Caki2 (cell line): ENCODE measurements at regions not wholly inside any gene's neighbourhood (a gene's known extent, or its start where the extent isn't known, plus 50 kb on each side); places are given as distances from the start of the nearest gene placed in this dataset.
A peak's percentile ranks its signal among the peaks of the same experiment; 100 is the strongest.

Experiments
- DNase-seq: peaks from one replicate; pipeline ENCODE4 v3.0.0-alpha.2; 2015; ENCODE audit warnings: low read depth
- in situ Hi-C: cut with HindIII; loops from 2 replicates; pipeline ENCODE4 v1.10.0; 2016; ENCODE audit warnings: low sequenced_read_pairs, low pct_unique_long_range_greater_than_20kb, mixed read lengths

GRCh38 chr20:19932170-19932667, 84.9 kb upstream of the NAA20 start:
- in situ Hi-C loops = no loop called here
- no peak for DNase-seq

- in situ Hi-C loops = no loop called here
- DNase-seq = no peak
These were observed 82.2 kb upstream of the NAA20 start for GRCh38 chr20:19934792-19935491.

DNA sequence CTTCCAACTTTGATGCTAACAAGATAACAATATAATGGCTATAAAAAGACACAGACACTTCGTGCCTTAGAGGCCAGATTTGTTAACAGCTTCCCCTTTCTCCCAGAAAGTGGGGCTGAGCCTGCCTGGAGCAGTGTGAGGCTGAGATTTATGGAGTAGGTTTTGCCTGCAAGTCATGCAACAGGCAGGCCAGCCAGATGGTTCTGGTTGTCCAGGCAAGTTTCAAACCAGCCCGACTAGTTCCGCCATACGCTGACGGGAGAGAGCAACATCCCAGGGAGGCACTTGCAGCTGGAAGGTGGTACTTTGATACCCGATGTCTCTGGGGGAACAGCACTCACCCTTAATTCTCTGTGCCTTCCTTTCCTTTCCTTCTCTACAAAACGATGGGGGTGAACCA, 81.3 kb upstream of the NAA20 start:
- DNase-seq = no peak
- in situ Hi-C loops = no loop called here

DNA sequence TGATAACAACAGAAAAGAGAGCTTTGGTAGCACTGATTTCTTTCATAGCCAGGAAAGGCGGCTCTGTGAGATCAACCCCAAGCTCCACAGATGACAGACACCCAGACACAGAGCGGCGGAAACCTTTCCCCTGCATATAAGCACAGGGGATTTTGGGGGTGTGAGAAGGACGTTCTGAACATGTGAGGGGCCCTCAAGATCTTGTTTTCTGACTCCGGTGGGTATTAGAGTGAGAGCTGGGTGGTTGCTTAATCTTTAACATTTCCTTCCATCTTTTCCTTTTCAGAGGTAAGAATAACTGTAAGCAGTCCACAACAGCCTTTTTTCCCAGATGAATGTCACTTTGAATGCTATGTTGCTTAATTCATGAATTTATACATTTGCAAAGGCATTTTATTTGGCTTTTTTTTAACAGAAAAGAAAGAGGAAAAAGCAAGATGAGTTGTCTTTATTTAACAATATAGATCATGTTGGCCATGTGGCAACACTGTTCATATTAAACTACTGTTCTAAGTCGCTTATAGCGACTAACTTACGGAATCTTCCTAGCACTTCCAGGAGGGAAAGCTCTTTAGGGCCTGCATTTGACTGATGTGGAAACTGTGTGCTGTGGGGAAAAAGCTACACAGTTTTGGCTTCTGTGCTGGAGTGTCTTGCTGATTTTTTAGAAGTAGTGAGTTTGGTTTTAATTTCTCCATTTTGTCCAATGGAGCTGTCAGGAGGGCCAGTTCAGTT, 80.5 kb upstream of the NAA20 start:
- no peak for DNase-seq
- in situ Hi-C loops = no loop called here

DNA sequence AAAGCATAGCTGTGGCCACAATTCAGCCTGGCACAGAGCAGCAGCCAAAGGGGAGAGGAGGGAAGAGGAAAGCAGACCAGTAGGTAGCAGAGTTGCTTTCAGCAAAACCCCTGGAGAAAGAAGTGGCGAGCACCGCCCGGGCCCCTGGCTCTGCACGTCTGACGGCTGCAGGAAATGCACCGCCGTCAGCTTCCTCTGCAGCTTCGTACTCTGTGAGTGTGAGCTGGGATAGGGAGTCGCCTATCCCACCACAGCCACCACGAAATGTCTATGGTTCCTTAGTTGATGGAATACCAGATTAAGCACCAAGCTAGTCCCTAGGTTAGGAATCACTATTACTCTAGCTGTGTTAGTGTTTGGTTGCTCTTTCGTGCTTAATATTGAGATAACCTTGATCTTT, 79.9 kb upstream of the NAA20 start:
- in situ Hi-C loops = no loop called here

GRCh38 chr20:19937651-19938420, 79.3 kb upstream of the NAA20 start:
- in situ Hi-C loops = no loop called here
- no peak for DNase-seq

More for the DNA sequence above, 79.9 kb upstream of the NAA20 start:
- no peak for DNase-seq

- no peak for DNase-seq
- in situ Hi-C loops = no loop called here
These were observed 78.6 kb upstream of the NAA20 start for GRCh38 chr20:19938421-19939090.

- no peak for DNase-seq
- in situ Hi-C loops = no loop called here
These were observed 76.1 kb upstream of the NAA20 start for GRCh38 chr20:19940988-19941460.

DNA sequence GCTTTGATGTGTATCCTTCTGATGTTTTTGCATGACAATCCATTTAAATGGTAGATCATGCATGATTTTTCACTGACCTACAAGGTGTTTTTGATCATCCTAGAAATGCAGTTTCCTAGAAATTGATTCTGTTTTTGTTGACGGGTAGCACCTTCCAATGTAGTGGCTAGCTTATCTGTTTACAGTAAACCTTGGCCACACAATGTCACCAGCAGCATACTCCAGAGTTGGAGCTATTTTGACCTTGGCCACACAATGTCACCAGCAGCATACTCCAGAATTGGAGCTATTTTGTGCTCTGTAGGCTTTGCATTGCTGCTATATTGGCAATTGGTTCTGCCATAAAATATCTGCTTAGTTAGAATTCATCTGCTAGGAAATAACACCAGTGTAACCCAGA, 74.6 kb upstream of the NAA20 start:
- in situ Hi-C loops = no loop called here
- DNase-seq = no peak

GRCh38 chr20:19943061-19943521, 74.1 kb upstream of the NAA20 start:
- no peak for DNase-seq
- in situ Hi-C loops = no loop called here

DNA sequence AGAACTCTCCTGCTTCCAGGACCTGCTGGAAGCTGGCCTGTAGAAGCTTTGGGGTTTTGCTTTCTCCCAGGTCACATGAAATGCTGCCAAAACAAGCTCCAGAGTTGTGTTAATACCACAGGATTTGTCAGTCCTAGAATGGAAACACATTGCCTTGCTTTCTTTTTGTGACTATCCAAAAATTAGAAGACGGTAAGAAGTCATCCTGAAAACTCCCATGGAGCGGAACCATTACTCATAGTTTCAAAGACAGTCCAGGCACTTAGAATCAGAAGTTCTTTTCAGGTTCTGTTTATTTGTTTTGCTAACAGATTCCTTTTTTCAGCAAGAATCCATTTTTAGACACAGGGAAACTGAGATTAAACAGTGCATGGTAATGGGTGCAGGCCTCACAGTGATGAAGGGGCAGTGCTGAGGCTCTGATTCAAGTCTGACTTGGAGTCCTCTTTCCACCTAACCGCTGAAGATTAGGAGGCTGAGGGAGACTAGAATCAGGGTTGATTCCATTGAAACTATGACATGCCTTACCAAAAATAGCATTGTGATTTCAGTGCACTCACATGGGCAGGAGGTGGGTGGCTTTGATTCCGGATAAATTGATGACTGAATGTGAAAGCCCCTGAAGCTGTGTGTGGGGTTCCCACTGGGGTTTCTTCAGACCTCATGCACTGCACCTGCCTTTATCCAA, 72.2 kb upstream of the NAA20 start:
- DNase-seq = peak; percentile 51
- in situ Hi-C loops = no loop called here

DNA sequence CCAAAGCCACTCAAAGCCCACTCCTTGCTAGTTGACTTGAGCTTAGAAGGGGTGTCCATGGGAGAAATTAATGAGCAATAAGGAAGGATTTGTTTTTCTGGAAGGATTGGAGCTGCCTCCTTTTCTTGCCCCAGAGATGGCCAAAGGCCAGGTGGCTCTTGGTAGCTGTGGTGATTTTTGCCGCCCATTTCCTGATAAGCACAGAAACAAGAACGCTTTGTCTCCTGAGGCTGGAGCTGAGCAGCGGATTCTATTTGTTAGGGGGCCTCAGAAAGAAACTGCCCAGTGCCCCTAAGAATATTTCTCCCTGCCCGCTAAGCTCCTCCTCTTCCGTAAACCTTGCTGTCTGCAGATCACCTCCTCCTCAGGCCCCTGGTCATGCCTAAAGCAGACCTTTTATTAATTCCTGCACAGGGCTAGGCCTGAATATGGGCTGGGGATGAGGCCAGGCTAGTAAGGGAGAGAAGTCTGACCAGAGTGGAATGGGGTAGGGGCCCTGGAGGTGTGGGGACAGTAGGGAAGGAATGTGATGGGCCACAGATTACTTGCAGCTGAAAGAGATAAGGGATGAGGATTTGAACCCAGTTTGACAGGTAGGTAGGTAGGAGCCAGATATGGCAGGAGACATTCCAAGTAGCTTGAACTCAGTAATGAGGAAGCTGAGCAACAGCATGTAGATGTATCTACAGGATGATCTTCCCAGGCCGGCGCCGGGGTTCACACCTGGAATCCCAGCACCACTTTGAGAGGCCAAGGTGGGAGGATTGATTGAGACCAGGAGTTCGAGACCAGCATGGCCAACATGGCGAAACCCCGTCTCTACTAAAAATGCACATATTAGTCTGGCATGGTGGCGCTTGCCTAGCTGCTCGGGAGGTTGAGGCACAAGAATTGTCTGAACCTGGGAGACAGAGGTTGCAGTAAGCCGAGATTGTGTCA, 71.2 kb upstream of the NAA20 start:
- no peak for DNase-seq
- in situ Hi-C loops = no loop called here

GRCh38 chr20:19947611-19948264, 69.4 kb upstream of the NAA20 start:
- no peak for DNase-seq
- in situ Hi-C loops = no loop called here

DNA sequence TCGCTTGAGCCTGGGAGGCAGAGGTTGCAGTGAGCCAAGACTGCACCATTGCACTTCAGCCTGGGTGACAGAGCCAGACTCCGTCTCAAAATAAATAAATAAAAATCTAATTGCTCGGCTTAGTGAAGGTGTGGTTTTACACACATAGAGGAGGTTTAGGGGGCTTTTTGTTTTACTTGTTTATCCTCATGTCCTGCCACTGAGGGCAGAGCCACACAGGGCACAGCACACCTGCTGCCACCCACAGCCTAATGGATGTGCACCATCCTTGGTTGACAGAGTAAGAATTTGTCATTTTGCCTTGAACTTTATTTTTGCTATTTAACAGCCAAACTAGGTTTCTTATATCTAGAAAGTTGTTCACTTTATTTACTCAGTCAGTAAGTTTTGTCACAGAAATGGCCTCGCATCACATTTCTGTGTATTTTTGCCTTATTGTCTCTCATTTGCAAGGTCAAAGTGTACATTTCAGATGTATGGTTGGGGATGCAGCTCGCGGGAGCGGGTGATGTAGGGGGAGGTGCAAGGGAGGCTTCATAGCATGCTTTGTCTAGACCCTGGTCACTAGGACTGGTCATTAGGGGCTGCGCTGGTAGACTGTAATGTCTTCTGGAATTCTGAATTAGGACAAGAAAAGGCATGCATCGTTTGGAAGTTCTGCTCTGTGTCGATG, 67.8 kb upstream of the NAA20 start:
- DNase-seq = no peak
- in situ Hi-C loops = no loop called here

GRCh38 chr20:19950042-19950441, 67.1 kb upstream of the NAA20 start:
- DNase-seq = no peak
- in situ Hi-C loops = no loop called here

- in situ Hi-C loops = no loop called here
- DNase-seq = no peak
These were observed 64.8 kb upstream of the NAA20 start for GRCh38 chr20:19952392-19952791.
